Ovary (tissue), 3 donors: ENCODE measurements at regions not wholly inside any gene's neighbourhood (a gene's known extent, or its start where the extent isn't known, plus 50 kb on each side); places are given as distances from the start of the nearest gene placed in this dataset.
"Not testable (repeated sequence)": the region's sequence is repeated elsewhere in the genome, so short reads cannot be mapped to it uniquely, and the experiment has no call there.

Experiments
- POLR2A ChIP-seq: fragments of 450-650 bp; IDR thresholded peaks from one replicate; pipeline ENCODE4 v1.6.1; 2017; ENCODE audit warnings: antibody characterized with exemption, mild to moderate bottlenecking, moderate library complexity
- TF ChIP-seq, protein P1 (sequence below), 3 donors: fragments of 450-650 bp in 2 of 3; fragments of 200-600 bp in 1 of 3; IDR thresholded peaks; one replicate each; pipeline versions ENCODE4 v1.5.1 to v1.8.0; 2016 to 2022; ENCODE audit warnings: antibody characterized with exemption in 3 of 3, mild to moderate bottlenecking in 1 of 3
- donor health status: DM: no; HTN: no; CAD: no.

DNA sequence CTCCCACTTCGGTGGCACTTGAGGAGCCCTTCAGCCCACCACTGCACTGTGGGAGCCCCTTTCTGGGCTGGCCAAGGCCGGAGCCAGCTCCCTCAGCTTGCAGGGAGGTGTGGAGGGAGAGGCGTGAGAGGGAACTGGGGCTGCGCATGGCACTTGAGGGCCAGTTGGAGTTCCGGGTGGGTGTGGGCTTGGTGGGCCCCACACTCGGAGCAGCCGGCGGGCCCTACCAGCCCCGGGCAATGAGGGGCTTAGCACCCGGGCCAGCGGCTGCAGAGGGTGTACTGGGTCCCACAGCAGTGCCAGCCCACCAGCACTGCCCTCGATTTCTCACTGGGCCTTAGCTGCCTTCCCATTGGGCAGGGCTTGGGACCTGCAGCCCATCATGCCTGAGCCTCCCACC lies 78.8 kb upstream of the TRPC7 start:
- not testable (repeated sequence) for TF ChIP-seq POLR2A
- TF ChIP-seq, protein P1, sequence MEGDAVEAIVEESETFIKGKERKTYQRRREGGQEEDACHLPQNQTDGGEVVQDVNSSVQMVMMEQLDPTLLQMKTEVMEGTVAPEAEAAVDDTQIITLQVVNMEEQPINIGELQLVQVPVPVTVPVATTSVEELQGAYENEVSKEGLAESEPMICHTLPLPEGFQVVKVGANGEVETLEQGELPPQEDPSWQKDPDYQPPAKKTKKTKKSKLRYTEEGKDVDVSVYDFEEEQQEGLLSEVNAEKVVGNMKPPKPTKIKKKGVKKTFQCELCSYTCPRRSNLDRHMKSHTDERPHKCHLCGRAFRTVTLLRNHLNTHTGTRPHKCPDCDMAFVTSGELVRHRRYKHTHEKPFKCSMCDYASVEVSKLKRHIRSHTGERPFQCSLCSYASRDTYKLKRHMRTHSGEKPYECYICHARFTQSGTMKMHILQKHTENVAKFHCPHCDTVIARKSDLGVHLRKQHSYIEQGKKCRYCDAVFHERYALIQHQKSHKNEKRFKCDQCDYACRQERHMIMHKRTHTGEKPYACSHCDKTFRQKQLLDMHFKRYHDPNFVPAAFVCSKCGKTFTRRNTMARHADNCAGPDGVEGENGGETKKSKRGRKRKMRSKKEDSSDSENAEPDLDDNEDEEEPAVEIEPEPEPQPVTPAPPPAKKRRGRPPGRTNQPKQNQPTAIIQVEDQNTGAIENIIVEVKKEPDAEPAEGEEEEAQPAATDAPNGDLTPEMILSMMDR (IDR thresholded peaks at IDR 0.05) = not testable (repeated sequence)
